Neural cell (in vitro differentiated cells): ENCODE measurements at regions not wholly inside any gene's neighbourhood (a gene's known extent, or its start where the extent isn't known, plus 50 kb on each side); places are given as distances from the start of the nearest gene placed in this dataset.

Experiments used
- H2AFZ ChIP-seq: fragments of 200-600, 300-800 bp; sonication (generic), shearing (Covaris generic); 2 replicates; pipeline ENCODE4 v1.6.0; 2014; ENCODE audit warnings: low read depth, mild to moderate bottlenecking, antibody characterized with exemption, low read length, moderate library complexity
- H3F3A ChIP-seq: fragments of 200-600 bp; shearing (Covaris generic); 2 replicates; pipeline ENCODE4 v1.6.1; 2016; ENCODE audit warnings: mild to moderate bottlenecking, moderate library complexity, mixed read lengths, antibody characterized with exemption, low read length; ENCODE audit not compliant: insufficient read depth, poor library complexity, severe bottlenecking
- H3K27ac ChIP-seq: fragments of 200-600, 300-800 bp; sonication (generic), shearing (Covaris generic); 2 replicates; pipeline ENCODE4 v1.5.1; 2014; ENCODE audit warnings: mild to moderate bottlenecking, low read length, moderate library complexity
- H3K27me3 ChIP-seq: fragments of 300-800, 200-600 bp; sonication (generic), shearing (Covaris generic); 2 replicates; pipeline ENCODE4 v1.6.0; 2014; ENCODE audit warnings: mild to moderate bottlenecking, low read depth, low read length, moderate library complexity; ENCODE audit not compliant: insufficient read depth
- H3K36me3 ChIP-seq: fragments of 300-800, 200-600 bp; sonication (generic), shearing (Covaris generic); 2 replicates; pipeline ENCODE4 v1.5.1; 2014; ENCODE audit warnings: mild to moderate bottlenecking, antibody characterized with exemption, low read length, moderate library complexity; ENCODE audit not compliant: insufficient read depth
- H3K4me2 ChIP-seq: fragments of 300-800, 200-600 bp; sonication (generic), shearing (Covaris generic); 2 replicates; pipeline ENCODE4 v1.6.0; 2014; ENCODE audit warnings: mild to moderate bottlenecking, low read length
- H3K4me3 ChIP-seq: fragments of 300-800, 200-600 bp; sonication (generic), shearing (Covaris generic); 2 replicates; pipeline ENCODE4 v1.5.1; 2014; ENCODE audit warnings: mild to moderate bottlenecking, low read length, moderate library complexity
- H3K79me2 ChIP-seq: fragments of 200-600 bp; shearing (Covaris generic); replicated peaks from 2 replicates; pipeline ENCODE4 v1.6.0; 2014; ENCODE audit warnings: mild to moderate bottlenecking, low read length, moderate library complexity; ENCODE audit not compliant: insufficient read depth
- H3K9ac ChIP-seq: fragments of 300-800, 200-600 bp; sonication (generic), shearing (Covaris generic); 2 replicates; pipeline ENCODE4 v1.6.1; 2016; ENCODE audit warnings: mild to moderate bottlenecking, low read length, mixed read lengths
- H3K9me2 ChIP-seq: fragments of 200-600 bp; shearing (Covaris generic); 2 replicates; pipeline ENCODE4 v1.6.1; 2016; ENCODE audit warnings: mild to moderate bottlenecking, low read length, mixed read lengths; ENCODE audit not compliant: insufficient read depth
- H3K9me3 ChIP-seq: fragments of 200-600, 300-800 bp; sonication (generic), shearing (Covaris generic); 2 replicates; pipeline ENCODE4 v1.6.1; 2016; ENCODE audit warnings: mild to moderate bottlenecking, mixed run types, low read length, moderate library complexity, mixed read lengths
- H4K20me1 ChIP-seq: fragments of 200-600 bp; shearing (Covaris generic); 2 replicates; pipeline ENCODE4 v1.6.1; 2016; ENCODE audit warnings: mild to moderate bottlenecking, mixed run types; ENCODE audit not compliant: insufficient read depth
- CTCF ChIP-seq: fragments of 450-650 bp; IDR thresholded peaks from 2 replicates; pipeline ENCODE4 v1.5.1; 2014; ENCODE audit warnings: antibody characterized with exemption, mild to moderate bottlenecking, moderate library complexity; ENCODE audit not compliant: poor library complexity, severe bottlenecking
- EP300 ChIP-seq: fragments of 450-650 bp; conservative IDR thresholded peaks from 2 replicates; pipeline ENCODE4 v1.6.1; 2014; ENCODE audit warnings: antibody characterized with exemption, mild to moderate bottlenecking, moderate library complexity; ENCODE audit not compliant: poor library complexity, severe bottlenecking
- EZH2 ChIP-seq: fragments of 200-600, 300-800 bp; shearing (Covaris generic), sonication (generic); IDR thresholded peaks from 2 replicates; pipeline ENCODE4 v1.6.1; 2014; ENCODE audit warnings: antibody characterized with exemption, low read length, borderline replicate concordance, mild to moderate bottlenecking; ENCODE audit not compliant: insufficient read depth, poor library complexity, severe bottlenecking
- MXI1 ChIP-seq: fragments of 450-650 bp; conservative IDR thresholded peaks from 2 replicates; pipeline ENCODE4 v1.6.1; 2014; ENCODE audit warnings: antibody characterized with exemption, mild to moderate bottlenecking; ENCODE audit not compliant: poor library complexity, severe bottlenecking
- POLR2AphosphoS5 ChIP-seq: IDR thresholded peaks from 2 replicates; pipeline ENCODE4 v1.6.1; 2012
- RAD21 ChIP-seq: fragments of 450-650 bp; conservative IDR thresholded peaks from 2 replicates; pipeline ENCODE4 v1.6.1; 2014; ENCODE audit warnings: antibody characterized with exemption, mild to moderate bottlenecking, moderate library complexity
- REST ChIP-seq: IDR thresholded peaks from 2 replicates; pipeline ENCODE4 v1.6.1; 2012; ENCODE audit warnings: borderline replicate concordance
- SMC3 ChIP-seq: fragments of 450-650 bp; conservative IDR thresholded peaks from 2 replicates; pipeline ENCODE4 v1.6.1; 2014; ENCODE audit warnings: antibody characterized with exemption, mild to moderate bottlenecking, moderate library complexity; ENCODE audit not compliant: poor library complexity
- TAF1 ChIP-seq: IDR thresholded peaks from 2 replicates; pipeline ENCODE4 v1.6.1; 2012; ENCODE audit warnings: low read depth

- no peak overlapping the region for H3K4me3 ChIP-seq
- H2AFZ ChIP-seq, result no peak overlapping the region
- no peak overlapping the region for H3K27ac ChIP-seq
- no peaks in the 10 kb centered on the region for H3F3A ChIP-seq
- TF ChIP-seq EZH2, result no peak
- H3K9me3 ChIP-seq, result no peaks in the 10 kb centered on the region
- H3K9me2 ChIP-seq, result no peaks in the 10 kb centered on the region
- no peaks in the 10 kb centered on the region for H3K36me3 ChIP-seq
- no peaks in the 10 kb centered on the region for H3K27me3 ChIP-seq
- no peaks in the 10 kb centered on the region for H4K20me1 ChIP-seq
- no peak overlapping the region for H3K4me2 ChIP-seq
- no peak overlapping the region for H3K9ac ChIP-seq
- H3K79me2 ChIP-seq, result no peaks in the 10 kb centered on the region
These were observed 524.2 kb downstream of the TMTC2 start for GRCh38 chr12:83210933-83211332.

- Histone ChIP-seq H3K9me3 (no peaks in the 10 kb centered on the region), H3K79me2 (no peaks in the 10 kb centered on the region), H3K4me2 (no peak overlapping the region), H3K36me3 (no peaks in the 10 kb centered on the region), H3K4me3 (no peak overlapping the region), H3K27me3 (no peaks in the 10 kb centered on the region), H3K9ac (no peak overlapping the region), H2AFZ (no peak overlapping the region), H3K9me2 (no peaks in the 10 kb centered on the region), H4K20me1 (no peaks in the 10 kb centered on the region), H3K27ac (no peak overlapping the region), H3F3A (no peaks in the 10 kb centered on the region)
- no peak for TF ChIP-seq SMC3
- no peak for TF ChIP-seq POLR2AphosphoS5
- TF ChIP-seq CTCF, result no peak
- TF ChIP-seq TAF1, result no peak
- TF ChIP-seq RAD21, result no peak
- no peak for TF ChIP-seq EP300
- TF ChIP-seq EZH2, result no peak
- no peak for TF ChIP-seq MXI1
- no peak for TF ChIP-seq REST
These were observed 512.4 kb downstream of the TMTC2 start for GRCh38 chr12:83199069-83199468.
